H9 (cell line): ENCODE measurements at regions not wholly inside any gene's neighbourhood (a gene's known extent, or its start where the extent isn't known, plus 50 kb on each side); places are given as distances from the start of the nearest gene placed in this dataset.
A peak's percentile ranks its signal among the peaks of the same experiment; 100 is the strongest.
"Not testable (repeated sequence)": the region's sequence is repeated elsewhere in the genome, so short reads cannot be mapped to it uniquely, and the experiment has no call there.

Experiments used
- DNase-seq: peaks from one replicate; pipeline ENCODE4 v3.0.0-alpha.2; 2017
- H2AFZ ChIP-seq: one replicate; pipeline ENCODE4 v1.6.1; 2013; ENCODE audit warnings: mild to moderate bottlenecking, low read length, control low read depth, moderate library complexity
- H2AK5ac ChIP-seq: 2 replicates; pipeline ENCODE4 v1.6.1; 2013; ENCODE audit warnings: low read length, control low read depth, mixed read lengths; ENCODE audit not compliant: insufficient read length
- H2BK120ac ChIP-seq: one replicate; pipeline ENCODE4 v1.6.1; 2013; ENCODE audit warnings: low read depth, mild to moderate bottlenecking, low read length, control low read depth, inconsistent platforms; ENCODE audit not compliant: poor library complexity, severe bottlenecking
- H2BK12ac ChIP-seq: 2 replicates; pipeline ENCODE4 v1.6.1; 2013; ENCODE audit warnings: low read length, control low read depth, mixed read lengths, low read depth; ENCODE audit not compliant: insufficient read length
- H2BK15ac ChIP-seq: 2 replicates; pipeline ENCODE4 v1.6.1; 2013; ENCODE audit warnings: low read depth, low read length, control low read depth
- H2BK20ac ChIP-seq: one replicate; pipeline ENCODE4 v1.6.1; 2013; ENCODE audit warnings: low read depth, mild to moderate bottlenecking, low read length, control low read depth, inconsistent platforms; ENCODE audit not compliant: poor library complexity, severe bottlenecking
- H2BK5ac ChIP-seq: 2 replicates; pipeline ENCODE4 v1.6.1; 2013; ENCODE audit warnings: low read length, control low read depth, mixed read lengths; ENCODE audit not compliant: insufficient read length
- H3K14ac ChIP-seq: 2 replicates; pipeline ENCODE4 v1.6.1; 2013; ENCODE audit warnings: low read length, control low read depth; ENCODE audit not compliant: insufficient read depth
- H3K18ac ChIP-seq: 2 replicates; pipeline ENCODE4 v1.6.1; 2013; ENCODE audit warnings: low read depth, mild to moderate bottlenecking, mixed read lengths, low read length, control low read depth; ENCODE audit not compliant: insufficient read length
- H3K23ac ChIP-seq: 2 replicates; pipeline ENCODE4 v1.6.1; 2013; ENCODE audit warnings: low read length, control low read depth, mixed read lengths, low read depth; ENCODE audit not compliant: insufficient read length
- H3K23me2 ChIP-seq: 2 replicates; pipeline ENCODE4 v1.6.1; 2013; ENCODE audit warnings: low read depth, mild to moderate bottlenecking, mixed read lengths, low read length, control low read depth; ENCODE audit not compliant: insufficient read length, poor library complexity, severe bottlenecking
- H3K27ac ChIP-seq: 2 replicates; pipeline ENCODE4 v1.5.1; 2013; ENCODE audit warnings: low read length, control low read depth, mixed read lengths, low read depth; ENCODE audit not compliant: insufficient read length
- H3K27me3 ChIP-seq: 2 replicates; pipeline ENCODE4 v1.6.1; 2013; ENCODE audit warnings: low read length, control low read depth, inconsistent platforms; ENCODE audit not compliant: insufficient read depth
- H3K4ac ChIP-seq: 2 replicates; pipeline ENCODE4 v1.6.1; 2013; ENCODE audit warnings: low read depth, mild to moderate bottlenecking, control low read depth, inconsistent platforms, low read length, moderate library complexity
- H3K4me1 ChIP-seq: 2 replicates; pipeline ENCODE4 v1.6.1; 2013; ENCODE audit warnings: low read length, control low read depth, inconsistent platforms; ENCODE audit not compliant: insufficient read depth
- H3K4me2 ChIP-seq: 2 replicates; pipeline ENCODE4 v1.6.1; 2013; ENCODE audit warnings: low read length, control low read depth, mixed read lengths; ENCODE audit not compliant: insufficient read length, insufficient read depth
- H3K56ac ChIP-seq: 2 replicates; pipeline ENCODE4 v1.6.1; 2013; ENCODE audit warnings: low read depth, mild to moderate bottlenecking, mixed read lengths, low read length, control low read depth; ENCODE audit not compliant: insufficient read length
- H3K79me1 ChIP-seq: 2 replicates; pipeline ENCODE4 v1.6.1; 2013; ENCODE audit warnings: low read depth, mild to moderate bottlenecking, moderate library complexity, low read length, control low read depth, inconsistent platforms; ENCODE audit not compliant: insufficient read depth, poor library complexity, severe bottlenecking
- H3K79me2 ChIP-seq: 2 replicates; pipeline ENCODE4 v1.6.1; 2013; ENCODE audit warnings: low read length, control low read depth, inconsistent platforms; ENCODE audit not compliant: insufficient read depth
- H3K9ac ChIP-seq: 2 replicates; pipeline ENCODE4 v1.6.1; 2013; ENCODE audit warnings: low read length, control low read depth, mixed read lengths; ENCODE audit not compliant: insufficient read length; ENCODE audit errors: extremely low read depth
- H3K9me3 ChIP-seq: one replicate; pipeline ENCODE4 v1.6.1; 2013; ENCODE audit warnings: low read depth, low read length, inconsistent platforms; ENCODE audit not compliant: control insufficient read depth
- H3T11ph ChIP-seq: one replicate; pipeline ENCODE4 v1.6.1; 2013; ENCODE audit warnings: mild to moderate bottlenecking, low read length, control low read depth, inconsistent platforms
- H4K20me1 ChIP-seq: one replicate; pipeline ENCODE4 v1.6.1; 2013; ENCODE audit not compliant: control insufficient read depth, insufficient read length, insufficient read depth
- H4K5ac ChIP-seq: 2 replicates; pipeline ENCODE4 v1.6.1; 2013; ENCODE audit warnings: low read depth, mild to moderate bottlenecking, mixed read lengths, low read length, control low read depth; ENCODE audit not compliant: insufficient read length
- H4K8ac ChIP-seq: replicated peaks from 2 replicates; pipeline ENCODE4 v1.6.1; 2013; ENCODE audit warnings: low read length, control low read depth, mixed read lengths, low read depth; ENCODE audit not compliant: insufficient read length
- H4K91ac ChIP-seq: 2 replicates; pipeline ENCODE4 v1.6.1; 2013; ENCODE audit warnings: low read depth, mild to moderate bottlenecking, moderate library complexity, mixed read lengths, low read length, control low read depth; ENCODE audit not compliant: insufficient read length
- H3K27ac Mint-ChIP-seq, 3 experiments: 2 replicates in 2 of 3; 3 replicates in 1 of 3; pipeline ENCODE4 v1.8.0; 2020 to 2021; ENCODE audit warnings: mixed read lengths in 3 of 3, mild to moderate bottlenecking in 1 of 3, moderate library complexity in 1 of 3
- H3K27me3 Mint-ChIP-seq: 2 replicates; pipeline ENCODE4 v1.8.0; 2021; ENCODE audit warnings: low read depth, mild to moderate bottlenecking, moderate library complexity, mixed read lengths
- H3K36me3 Mint-ChIP-seq, 3 experiments: 2 replicates in 2 of 3; 3 replicates in 1 of 3; pipeline ENCODE4 v1.8.0; 2020 to 2021; ENCODE audit warnings: low read depth in 3 of 3, mixed read lengths in 3 of 3; ENCODE audit not compliant: insufficient read depth in 1 of 3
- H3K4me1 Mint-ChIP-seq, 2 experiments: 2 replicates each; pipeline ENCODE4 v1.8.0; 2020; ENCODE audit warnings: mixed read lengths in 2 of 2
- H3K4me3 Mint-ChIP-seq, 2 experiments: 2 replicates in 1 of 2; 3 replicates in 1 of 2; pipeline ENCODE4 v1.8.0; 2020 to 2021; ENCODE audit warnings: mild to moderate bottlenecking in 2 of 2, mixed read lengths in 2 of 2, moderate library complexity in 1 of 2
- H3K9me3 Mint-ChIP-seq, 2 experiments: 2 replicates in 1 of 2; 3 replicates in 1 of 2; pipeline ENCODE4 v1.8.0; 2020; ENCODE audit warnings: mild to moderate bottlenecking in 2 of 2, mixed read lengths in 2 of 2, moderate library complexity in 1 of 2
- WGBS: extraction: QIAGEN DNeasy Blood & Tissue Kit; methylation state at CpG from one replicate; pipeline ENCODE4 v1.1.7; 2013; ENCODE audit warnings: missing lambda C conversion rate, low lambda C conversion rate, mixed read lengths; ENCODE audit not compliant: insufficient read length; ENCODE audit errors: extremely low coverage; 5-methylcytosine and 5-hydroxymethylcytosine counted together

- not testable (repeated sequence) for H3K4me1 ChIP-seq, H3K27me3 ChIP-seq, H3K18ac ChIP-seq, H4K91ac ChIP-seq, H2BK5ac ChIP-seq, H2BK120ac ChIP-seq, H3K4me3 Mint-ChIP-seq, H3K79me1 ChIP-seq, H3K9me3 ChIP-seq, H4K20me1 ChIP-seq, H3K27me3 Mint-ChIP-seq, H4K8ac ChIP-seq, H2BK20ac ChIP-seq, H3K4ac ChIP-seq, H3K9me3 Mint-ChIP-seq, H2BK12ac ChIP-seq, H2AK5ac ChIP-seq, H3K36me3 Mint-ChIP-seq, H3K23ac ChIP-seq, H3K23me2 ChIP-seq, H2BK15ac ChIP-seq, H3K27ac Mint-ChIP-seq, H4K5ac ChIP-seq, H3K79me2 ChIP-seq, H3K14ac ChIP-seq, H3K56ac ChIP-seq, H3K27ac ChIP-seq, DNase-seq, H3T11ph ChIP-seq, H3K9ac ChIP-seq, H2AFZ ChIP-seq, H3K4me2 ChIP-seq
- no CpG with 5 or more reads among the region's 10 CpGs for whole genome bisulfite sequencing
- H3K4me1 Mint-ChIP-seq = peaks cover 11 to 12% of the 10 kb centered on the region in 2 experiments
These were observed 262.0 kb upstream of the PLGLB2 start for GRCh38 chr2:87485884-87486283.

- H3K23me2 ChIP-seq, H2AK5ac ChIP-seq, H2BK5ac ChIP-seq, H3K56ac ChIP-seq, H2AFZ ChIP-seq, H4K91ac ChIP-seq, H3K36me3 Mint-ChIP-seq, H3K79me2 ChIP-seq, DNase-seq, H2BK120ac ChIP-seq, H3K23ac ChIP-seq, H3K9ac ChIP-seq, H4K8ac ChIP-seq, H2BK12ac ChIP-seq, H3K27ac ChIP-seq, H3K9me3 ChIP-seq, H3K4ac ChIP-seq, H3K4me3 Mint-ChIP-seq, H3K27me3 ChIP-seq, H3K27me3 Mint-ChIP-seq, H4K5ac ChIP-seq, H3K14ac ChIP-seq, H3K4me1 ChIP-seq, H3K79me1 ChIP-seq, H4K20me1 ChIP-seq, H3T11ph ChIP-seq, H3K4me2 ChIP-seq, H2BK15ac ChIP-seq, H3K18ac ChIP-seq, H3K9me3 Mint-ChIP-seq, H2BK20ac ChIP-seq: not testable (repeated sequence)
- Mint-ChIP-seq H3K27ac (0 out of 7 replicates have a peak overlapping the region, but pooled peaks of 1 of the 3 experiments have one; percentile 39), H3K4me1 (peaks cover 11 to 12% of the 10 kb centered on the region in 2 experiments)
- no CpG with 5 or more reads among the region's 9 CpGs for WGBS
These were observed 261.5 kb upstream of the PLGLB2 start for GRCh38 chr2:87486413-87486812.
